Body of pancreas (tissue), 4 donors: ENCODE measurements at regions not wholly inside any gene's neighbourhood (a gene's known extent, or its start where the extent isn't known, plus 50 kb on each side); places are given as distances from the start of the nearest gene placed in this dataset.

ENCODE experiments used
- ATAC-seq: fragments of 150-250 bp; one replicate; pipeline ENCODE4 v1.9.1; 2016
- DNase-seq, 4 donors: peaks; one replicate each; pipeline ENCODE4 v3.0.0-alpha.2; 2019
- H3K27ac ChIP-seq, 4 donors: fragments of 200-600 bp; sonication (generic); 1 replicate in 3 of 4; 2 replicates in 1 of 4; pipeline versions ENCODE4 v1.5.1 to v1.6.1; 2016 to 2019; ENCODE audit warnings: mild to moderate bottlenecking in 1 of 4, mixed read lengths in 1 of 4, moderate library complexity in 1 of 4
- H3K27me3 ChIP-seq, 2 donors: fragments of 200-600 bp; sonication (generic); one replicate each; pipeline ENCODE4 v1.6.0; 2016; ENCODE audit warnings: mild to moderate bottlenecking in 1 of 2
- H3K36me3 ChIP-seq, 2 donors: fragments of 200-600 bp; sonication (generic); replicated peaks in 1 of 2; 2 replicates each; pipeline ENCODE4 v1.5.1; 2016; ENCODE audit warnings: low read depth in 2 of 2; ENCODE audit not compliant: insufficient read depth in 1 of 2
- H3K4me1 ChIP-seq: fragments of 200-600 bp; sonication (generic); one replicate; pipeline ENCODE4 v1.6.0; 2016
- H3K4me3 ChIP-seq, 2 donors: fragments of 200-600 bp; sonication (generic); 1 replicate in 1 of 2; 2 replicates in 1 of 2; pipeline ENCODE4 v1.5.1; 2016 to 2019
- H3K9me3 ChIP-seq, 3 donors: fragments of 200-600 bp; sonication (generic); 1 replicate in 2 of 3; 2 replicates in 1 of 3; pipeline ENCODE4 v1.5.1; 2016
- POLR2A ChIP-seq, 3 donors: fragments of 450-650 bp; IDR thresholded peaks; one replicate each; pipeline ENCODE4 v1.6.1; 2016; ENCODE audit warnings: antibody characterized with exemption in 3 of 3, mild to moderate bottlenecking in 2 of 3
- WGBS, 2 donors: methylation state at CpG; one replicate each; pipeline ENCODE4 v1.1.5; 2017; 5-methylcytosine and 5-hydroxymethylcytosine counted together
- intact Hi-C: fragments of 100-400 bp; cut with DNase I; formaldehyde crosslinking; loops from one replicate; pipeline ENCODE4 v1.15.1; 2023
- TF ChIP-seq, protein P1 (sequence below), 7 experiments: fragments of 450-650 bp in 4 of 7; fragments of 200-600 bp in 3 of 7; sonication (generic) in 3 of 7; IDR thresholded peaks; one replicate each; pipeline ENCODE4 v1.5.1; 2016 to 2019; ENCODE audit warnings: antibody characterized with exemption in 7 of 7

DNA sequence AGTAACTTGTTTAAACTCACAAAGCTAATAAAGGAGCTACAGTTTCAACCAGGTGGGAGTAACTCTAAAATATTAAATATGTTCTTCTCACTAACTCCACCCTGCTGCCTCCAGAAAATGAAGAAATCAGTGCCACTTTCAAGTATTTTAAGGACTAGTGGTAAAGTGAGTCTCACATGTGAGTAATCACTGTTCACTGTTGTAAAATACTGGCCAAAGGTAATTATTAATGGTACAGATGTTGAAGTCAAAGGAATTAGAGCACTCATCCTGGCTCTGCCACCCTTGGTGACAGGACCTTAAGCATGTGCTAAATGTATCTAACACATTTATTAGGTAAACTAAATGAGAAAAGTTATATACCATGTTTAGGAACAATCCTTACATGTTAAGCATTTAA lies 430.7 kb downstream of the BRINP1 start:
- H3K4me1 ChIP-seq: no peaks in the 10 kb centered on the region
- H3K27me3 ChIP-seq: no peaks in the 10 kb centered on the region
- intact Hi-C loops: no loop called here
- no peak overlapping the region for H3K4me3 ChIP-seq
- no peaks in the 10 kb centered on the region for H3K36me3 ChIP-seq
- ATAC-seq: no peak
- H3K9me3 ChIP-seq: no peaks in the 10 kb centered on the region
- TF ChIP-seq POLR2A (IDR thresholded peaks at IDR 0.05): no peak
- TF ChIP-seq, protein P1, sequence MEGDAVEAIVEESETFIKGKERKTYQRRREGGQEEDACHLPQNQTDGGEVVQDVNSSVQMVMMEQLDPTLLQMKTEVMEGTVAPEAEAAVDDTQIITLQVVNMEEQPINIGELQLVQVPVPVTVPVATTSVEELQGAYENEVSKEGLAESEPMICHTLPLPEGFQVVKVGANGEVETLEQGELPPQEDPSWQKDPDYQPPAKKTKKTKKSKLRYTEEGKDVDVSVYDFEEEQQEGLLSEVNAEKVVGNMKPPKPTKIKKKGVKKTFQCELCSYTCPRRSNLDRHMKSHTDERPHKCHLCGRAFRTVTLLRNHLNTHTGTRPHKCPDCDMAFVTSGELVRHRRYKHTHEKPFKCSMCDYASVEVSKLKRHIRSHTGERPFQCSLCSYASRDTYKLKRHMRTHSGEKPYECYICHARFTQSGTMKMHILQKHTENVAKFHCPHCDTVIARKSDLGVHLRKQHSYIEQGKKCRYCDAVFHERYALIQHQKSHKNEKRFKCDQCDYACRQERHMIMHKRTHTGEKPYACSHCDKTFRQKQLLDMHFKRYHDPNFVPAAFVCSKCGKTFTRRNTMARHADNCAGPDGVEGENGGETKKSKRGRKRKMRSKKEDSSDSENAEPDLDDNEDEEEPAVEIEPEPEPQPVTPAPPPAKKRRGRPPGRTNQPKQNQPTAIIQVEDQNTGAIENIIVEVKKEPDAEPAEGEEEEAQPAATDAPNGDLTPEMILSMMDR (IDR thresholded peaks at IDR 0.05): no peak
- no peak for DNase-seq
- no peak overlapping the region for H3K27ac ChIP-seq

DNA sequence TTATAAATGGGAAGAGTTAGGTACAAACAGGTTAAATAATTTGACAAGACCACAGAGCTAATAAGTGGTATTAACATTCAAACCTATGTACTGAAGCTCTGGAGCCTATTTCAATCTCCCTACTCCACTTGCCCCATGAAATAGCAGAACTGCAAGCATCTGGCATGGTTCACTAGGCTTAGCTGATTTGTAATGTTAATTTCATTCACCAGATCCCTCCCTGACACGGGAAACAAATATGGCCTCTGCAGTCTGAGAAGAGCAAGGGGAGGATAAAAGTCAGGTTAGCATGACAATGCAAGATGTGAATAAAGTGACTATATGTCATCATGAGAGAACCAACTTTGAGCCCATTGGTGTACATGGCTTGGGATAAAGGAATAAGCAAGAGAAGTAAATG lies 428.8 kb downstream of the BRINP1 start:
- TF ChIP-seq POLR2A (IDR thresholded peaks at IDR 0.05): no peak
- TF ChIP-seq, protein P1 (IDR thresholded peaks at IDR 0.05): no peak
- intact Hi-C loops: no loop called here
- Histone ChIP-seq H3K4me1 (no peaks in the 10 kb centered on the region), H3K27ac (no peak overlapping the region), H3K9me3 (no peaks in the 10 kb centered on the region), H3K36me3 (no peaks in the 10 kb centered on the region), H3K4me3 (no peak overlapping the region), H3K27me3 (no peaks in the 10 kb centered on the region)
- 37% methylated on average over 1 of the region's 1 CpG for WGBS, 2 donors
- ATAC-seq: no peak
- no peak for DNase-seq

DNA sequence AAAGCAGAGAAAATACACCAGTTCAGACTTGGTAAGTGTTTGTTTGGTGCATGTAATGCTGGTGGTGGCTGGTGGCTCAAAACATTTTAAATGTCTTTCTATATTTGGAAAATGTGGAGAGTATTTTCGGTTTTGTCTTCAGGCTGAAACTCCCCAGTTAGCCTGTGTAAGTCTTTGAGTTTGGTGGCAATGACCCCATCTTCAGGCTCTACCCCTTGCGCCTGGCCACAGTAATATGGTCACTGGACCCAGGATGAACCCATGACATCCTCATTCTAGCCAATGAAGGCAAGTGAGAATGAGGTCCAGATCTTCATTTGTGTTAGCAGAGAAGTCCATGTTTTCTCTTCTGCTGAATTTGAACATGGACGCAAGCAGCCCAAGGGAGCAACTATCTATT lies 422.6 kb downstream of the BRINP1 start:
- Histone ChIP-seq H3K36me3 (no peaks in the 10 kb centered on the region), H3K9me3 (no peaks in the 10 kb centered on the region), H3K4me3 (no peak overlapping the region), H3K27ac (no peak overlapping the region), H3K27me3 (no peaks in the 10 kb centered on the region), H3K4me1 (no peaks in the 10 kb centered on the region)
- ATAC-seq (no peak), DNase-seq (no peak)
- 66 to 67% methylated on average over 3 of the region's 3 CpGs for WGBS, 2 donors
- intact Hi-C loops: no loop called here
- TF ChIP-seq, protein P1 (IDR thresholded peaks at IDR 0.05): no peak
- no peak for TF ChIP-seq POLR2A (IDR thresholded peaks at IDR 0.05)

DNA sequence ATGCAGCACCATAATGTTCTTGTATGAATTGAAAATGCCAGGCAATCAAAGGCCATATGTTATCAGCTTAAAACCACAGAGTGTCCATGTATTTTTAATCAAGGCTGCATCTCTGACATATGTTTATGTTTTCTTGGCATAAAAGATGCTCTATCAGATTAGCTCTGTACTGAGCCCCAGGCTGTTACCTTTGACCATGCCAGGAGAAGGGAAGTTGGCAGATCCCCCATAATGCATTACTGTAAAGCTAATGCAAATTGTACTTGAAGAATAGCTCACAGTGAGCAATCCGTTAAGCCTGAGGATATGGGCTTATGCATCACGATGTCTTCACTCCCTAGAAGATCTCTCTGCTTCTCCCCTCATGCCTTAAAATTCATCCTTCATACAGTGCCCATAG lies 414.4 kb downstream of the BRINP1 start:
- no peak for DNase-seq
- Histone ChIP-seq H3K36me3 (no peaks in the 10 kb centered on the region), H3K4me1 (no peaks in the 10 kb centered on the region), H3K27ac (no peak overlapping the region), H3K27me3 (no peaks in the 10 kb centered on the region), H3K4me3 (no peak overlapping the region), H3K9me3 (no peaks in the 10 kb centered on the region)
- TF ChIP-seq, protein P1 (IDR thresholded peaks at IDR 0.05): no peak
- no peak for TF ChIP-seq POLR2A (IDR thresholded peaks at IDR 0.05)
- no peak for ATAC-seq
- intact Hi-C loops: no loop called here
- WGBS, 2 donors: 55 to 67% methylated on average over 2 of the region's 2 CpGs

DNA sequence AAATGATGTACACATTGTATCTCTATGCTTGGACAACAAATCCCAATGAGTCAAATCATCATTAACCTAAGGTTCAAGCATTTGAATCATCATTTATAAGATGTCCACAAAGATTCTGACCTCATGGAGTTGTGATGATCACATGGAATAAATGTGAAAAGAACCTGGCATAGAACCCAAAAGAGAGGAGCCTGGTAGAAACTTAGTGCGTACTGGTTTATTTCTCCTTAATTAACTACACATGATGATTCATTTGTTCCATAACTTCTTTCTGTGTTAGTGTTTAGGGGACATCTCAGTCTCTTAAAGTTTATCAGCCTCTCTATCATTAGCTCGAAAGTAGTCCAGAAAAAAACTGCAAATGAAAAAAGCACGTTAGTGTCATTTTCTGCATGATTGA lies 411.6 kb downstream of the BRINP1 start:
- H3K4me3 ChIP-seq: no peak overlapping the region
- H3K9me3 ChIP-seq: no peaks in the 10 kb centered on the region
- TF ChIP-seq, protein P1 (IDR thresholded peaks at IDR 0.05): no peak
- TF ChIP-seq POLR2A (IDR thresholded peaks at IDR 0.05): no peak
- no peaks in the 10 kb centered on the region for H3K4me1 ChIP-seq
- DNase-seq (no peak), ATAC-seq (no peak)
- H3K27me3 ChIP-seq: no peaks in the 10 kb centered on the region
- 63 to 68% methylated on average over 3 of the region's 3 CpGs for WGBS, 2 donors
- intact Hi-C loops: no loop called here
- no peaks in the 10 kb centered on the region for H3K36me3 ChIP-seq
- H3K27ac ChIP-seq: no peak overlapping the region
